GM12878 (cell line): ENCODE measurements at regions not wholly inside any gene's neighbourhood (a gene's known extent, or its start where the extent isn't known, plus 50 kb on each side); places are given as distances from the start of the nearest gene placed in this dataset.
"Not testable (repeated sequence)": the region's sequence is repeated elsewhere in the genome, so short reads cannot be mapped to it uniquely, and the experiment has no call there.

Experiments used
- CBX5 ChIP-seq: sonication (generic); IDR thresholded peaks from 2 replicates; pipeline ENCODE4 v1.6.1; 2016; ENCODE audit warnings: low read depth, moderate library complexity, mild to moderate bottlenecking, inconsistent platforms
- CHD1 ChIP-seq: IDR thresholded peaks from 2 replicates; pipeline ENCODE4 v1.6.1; 2012; ENCODE audit warnings: low read depth, low read length, improper control_type of control experiment
- CTCF ChIP-seq, 3 experiments: IDR thresholded peaks in 2 of 3; conservative IDR thresholded peaks in 1 of 3; 2 replicates each; pipeline ENCODE4 v1.5.1; 2011; ENCODE audit warnings: low read depth in 3 of 3, low read length in 3 of 3, mild to moderate bottlenecking in 3 of 3, control low read depth in 2 of 3, moderate library complexity in 2 of 3, inconsistent platforms in 1 of 3, mixed read lengths in 1 of 3; ENCODE audit not compliant: control insufficient read depth in 2 of 3, insufficient read depth in 1 of 3; ENCODE audit errors: extremely low read depth in 1 of 3
- EGR1 ChIP-seq, 2 experiments: IDR thresholded peaks; 1 replicate in 1 of 2; 2 replicates in 1 of 2; pipeline ENCODE4 v1.6.1; 2011 to 2012; ENCODE audit warnings: low read depth in 2 of 2, low read length in 2 of 2, borderline replicate concordance in 1 of 2, mild to moderate bottlenecking in 1 of 2, moderate library complexity in 1 of 2
- EP300 ChIP-seq, 2 experiments: fragments of 150-350 bp in 1 of 2; IDR thresholded peaks; 2 replicates each; pipeline ENCODE4 v1.6.1; 2011 to 2012; ENCODE audit warnings: low read depth in 2 of 2, low read length in 2 of 2, borderline replicate concordance in 1 of 2, improper control_type of control experiment in 1 of 2, inconsistent platforms in 1 of 2; ENCODE audit not compliant: control insufficient read depth in 1 of 2
- JUNB ChIP-seq: IDR thresholded peaks from 2 replicates; pipeline ENCODE4 v1.6.1; 2016; ENCODE audit warnings: antibody characterized with exemption, mild to moderate bottlenecking
- MAX ChIP-seq: IDR thresholded peaks from 2 replicates; pipeline ENCODE4 v1.6.1; 2012; ENCODE audit warnings: low read depth, low read length, improper control_type of control experiment
- TAF1 ChIP-seq: IDR thresholded peaks from 2 replicates; pipeline ENCODE4 v1.6.1; 2011; ENCODE audit warnings: mild to moderate bottlenecking, low read depth, low read length, borderline replicate concordance
- TF ChIP-seq, protein P1 (sequence below): IDR thresholded peaks from 2 replicates; pipeline ENCODE4 v1.6.1; 2012; ENCODE audit warnings: mild to moderate bottlenecking, low read depth, low read length
- TF ChIP-seq, protein P2 (sequence below): fragments of 450-650 bp; IDR thresholded peaks from 2 replicates; pipeline ENCODE4 v1.6.1; 2014; ENCODE audit warnings: mild to moderate bottlenecking

GRCh38 chr10:109801191-109801590, 122.1 kb downstream of the XPNPEP1 start:
- TF ChIP-seq CHD1; CTCF (IDR thresholded peaks at IDR 0.05 in 2 of 3, conservative IDR thresholded peaks at IDR 0.05 in 1 of 3; ENCODE audit: control insufficient read depth in 2 of 3, extremely low read depth in 1 of 3, insufficient read depth in 1 of 3, low read depth in 3 of 3, low read length in 3 of 3); MAX; JUNB; TAF1; CBX5; EP300 (IDR thresholded peaks at IDR 0.05; ENCODE audit: borderline replicate concordance in 1 of 2, control insufficient read depth in 1 of 2, low read depth in 2 of 2, low read length in 2 of 2); EGR1 (IDR thresholded peaks at IDR 0.05; ENCODE audit: borderline replicate concordance in 1 of 2, low read depth in 2 of 2, low read length in 2 of 2): not testable (repeated sequence)
- TF ChIP-seq, protein P1, sequence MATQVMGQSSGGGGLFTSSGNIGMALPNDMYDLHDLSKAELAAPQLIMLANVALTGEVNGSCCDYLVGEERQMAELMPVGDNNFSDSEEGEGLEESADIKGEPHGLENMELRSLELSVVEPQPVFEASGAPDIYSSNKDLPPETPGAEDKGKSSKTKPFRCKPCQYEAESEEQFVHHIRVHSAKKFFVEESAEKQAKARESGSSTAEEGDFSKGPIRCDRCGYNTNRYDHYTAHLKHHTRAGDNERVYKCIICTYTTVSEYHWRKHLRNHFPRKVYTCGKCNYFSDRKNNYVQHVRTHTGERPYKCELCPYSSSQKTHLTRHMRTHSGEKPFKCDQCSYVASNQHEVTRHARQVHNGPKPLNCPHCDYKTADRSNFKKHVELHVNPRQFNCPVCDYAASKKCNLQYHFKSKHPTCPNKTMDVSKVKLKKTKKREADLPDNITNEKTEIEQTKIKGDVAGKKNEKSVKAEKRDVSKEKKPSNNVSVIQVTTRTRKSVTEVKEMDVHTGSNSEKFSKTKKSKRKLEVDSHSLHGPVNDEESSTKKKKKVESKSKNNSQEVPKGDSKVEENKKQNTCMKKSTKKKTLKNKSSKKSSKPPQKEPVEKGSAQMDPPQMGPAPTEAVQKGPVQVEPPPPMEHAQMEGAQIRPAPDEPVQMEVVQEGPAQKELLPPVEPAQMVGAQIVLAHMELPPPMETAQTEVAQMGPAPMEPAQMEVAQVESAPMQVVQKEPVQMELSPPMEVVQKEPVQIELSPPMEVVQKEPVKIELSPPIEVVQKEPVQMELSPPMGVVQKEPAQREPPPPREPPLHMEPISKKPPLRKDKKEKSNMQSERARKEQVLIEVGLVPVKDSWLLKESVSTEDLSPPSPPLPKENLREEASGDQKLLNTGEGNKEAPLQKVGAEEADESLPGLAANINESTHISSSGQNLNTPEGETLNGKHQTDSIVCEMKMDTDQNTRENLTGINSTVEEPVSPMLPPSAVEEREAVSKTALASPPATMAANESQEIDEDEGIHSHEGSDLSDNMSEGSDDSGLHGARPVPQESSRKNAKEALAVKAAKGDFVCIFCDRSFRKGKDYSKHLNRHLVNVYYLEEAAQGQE, result not testable (repeated sequence)
- TF ChIP-seq, protein P2, sequence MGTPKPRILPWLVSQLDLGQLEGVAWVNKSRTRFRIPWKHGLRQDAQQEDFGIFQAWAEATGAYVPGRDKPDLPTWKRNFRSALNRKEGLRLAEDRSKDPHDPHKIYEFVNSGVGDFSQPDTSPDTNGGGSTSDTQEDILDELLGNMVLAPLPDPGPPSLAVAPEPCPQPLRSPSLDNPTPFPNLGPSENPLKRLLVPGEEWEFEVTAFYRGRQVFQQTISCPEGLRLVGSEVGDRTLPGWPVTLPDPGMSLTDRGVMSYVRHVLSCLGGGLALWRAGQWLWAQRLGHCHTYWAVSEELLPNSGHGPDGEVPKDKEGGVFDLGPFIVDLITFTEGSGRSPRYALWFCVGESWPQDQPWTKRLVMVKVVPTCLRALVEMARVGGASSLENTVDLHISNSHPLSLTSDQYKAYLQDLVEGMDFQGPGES, result not testable (repeated sequence)
